ENCODE measurements at regions not wholly inside any gene's neighbourhood (a gene's known extent, or its start where the extent isn't known, plus 50 kb on each side); places are given as distances from the start of the nearest gene placed in this dataset.

- TF ChIP-seq REST (IDR thresholded peaks at IDR 0.05; ENCODE audit: insufficient replicate concordance, low read depth), result no peak
- TF ChIP-seq, protein P1, sequence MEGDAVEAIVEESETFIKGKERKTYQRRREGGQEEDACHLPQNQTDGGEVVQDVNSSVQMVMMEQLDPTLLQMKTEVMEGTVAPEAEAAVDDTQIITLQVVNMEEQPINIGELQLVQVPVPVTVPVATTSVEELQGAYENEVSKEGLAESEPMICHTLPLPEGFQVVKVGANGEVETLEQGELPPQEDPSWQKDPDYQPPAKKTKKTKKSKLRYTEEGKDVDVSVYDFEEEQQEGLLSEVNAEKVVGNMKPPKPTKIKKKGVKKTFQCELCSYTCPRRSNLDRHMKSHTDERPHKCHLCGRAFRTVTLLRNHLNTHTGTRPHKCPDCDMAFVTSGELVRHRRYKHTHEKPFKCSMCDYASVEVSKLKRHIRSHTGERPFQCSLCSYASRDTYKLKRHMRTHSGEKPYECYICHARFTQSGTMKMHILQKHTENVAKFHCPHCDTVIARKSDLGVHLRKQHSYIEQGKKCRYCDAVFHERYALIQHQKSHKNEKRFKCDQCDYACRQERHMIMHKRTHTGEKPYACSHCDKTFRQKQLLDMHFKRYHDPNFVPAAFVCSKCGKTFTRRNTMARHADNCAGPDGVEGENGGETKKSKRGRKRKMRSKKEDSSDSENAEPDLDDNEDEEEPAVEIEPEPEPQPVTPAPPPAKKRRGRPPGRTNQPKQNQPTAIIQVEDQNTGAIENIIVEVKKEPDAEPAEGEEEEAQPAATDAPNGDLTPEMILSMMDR (IDR thresholded peaks at IDR 0.05; ENCODE audit: insufficient read depth, low read length), result no peak
- TF ChIP-seq GABPA (IDR thresholded peaks at IDR 0.05; ENCODE audit: low read depth), result no peak
- TF ChIP-seq POLR2AphosphoS5 (IDR thresholded peaks at IDR 0.05; ENCODE audit: low read depth), result no peak
- no peak for TF ChIP-seq SPI1 (IDR thresholded peaks at IDR 0.05; ENCODE audit: borderline replicate concordance, low read depth)
These were observed 955.1 kb downstream of the DIAPH3 start for GRCh38 chr13:59208405-59209195.

Data from HL-60 (cell line).